OCI-LY7 (cell line): ENCODE measurements at regions not wholly inside any gene's neighbourhood (a gene's known extent, or its start where the extent isn't known, plus 50 kb on each side); places are given as distances from the start of the nearest gene placed in this dataset.

Experiments used
- BruUV-seq: library from RNA; stranded (reverse); fragments of 400-500 nt; replicated peaks from 2 replicates; lab custom pipeline; 2021; lab: Mats Ljungman, UMichigan
- CTCF ChIA-PET: fragments of 300-600 bp; sonication (Branson Sonifier 250); formaldehyde crosslinking; loops from one replicate; lab custom pipeline; 2022; ENCODE audit warnings: antibody characterized with exemption; ENCODE audit not compliant: unreplicated experiment; lab: Charles Lee
- POLR2A ChIA-PET: fragments of 300-600 bp; sonication (Branson Sonifier 250); formaldehyde crosslinking; loops from one replicate; lab custom pipeline; 2022; ENCODE audit warnings: antibody characterized with exemption; lab: Charles Lee
- DNase-seq: peaks from one replicate; pipeline ENCODE4 v3.0.0-alpha.2; 2015; ENCODE audit warnings: low spot score
- H2AFZ ChIP-seq: fragments of 200-600 bp; sonication (generic), shearing (Covaris generic); 2 replicates; pipeline ENCODE4 v1.6.1; 2014; ENCODE audit warnings: mild to moderate bottlenecking, antibody characterized with exemption, low read length, moderate library complexity
- H3K27ac ChIP-seq: fragments of 200-600 bp; sonication (generic); 2 replicates; pipeline ENCODE4 v1.5.1; 2014; ENCODE audit warnings: mixed run types, low read depth, mild to moderate bottlenecking, moderate library complexity, low read length, inconsistent platforms; ENCODE audit not compliant: poor library complexity, severe bottlenecking
- H3K36me3 ChIP-seq: fragments of 200-600 bp; sonication (generic); 2 replicates; pipeline ENCODE4 v1.6.1; 2014; ENCODE audit warnings: mild to moderate bottlenecking, antibody characterized with exemption, low read length, moderate library complexity, mixed read lengths; ENCODE audit not compliant: insufficient read depth
- H3K4me1 ChIP-seq: fragments of 200-600 bp; sonication (generic); 2 replicates; pipeline ENCODE4 v1.5.1; 2014; ENCODE audit warnings: mild to moderate bottlenecking, low read length; ENCODE audit not compliant: insufficient read depth, poor library complexity, severe bottlenecking
- H3K4me2 ChIP-seq: fragments of 200-600 bp; sonication (generic); 2 replicates; pipeline ENCODE4 v1.6.1; 2014; ENCODE audit warnings: mild to moderate bottlenecking, low read length
- H3K4me3 ChIP-seq: fragments of 200-600 bp; sonication (generic); 2 replicates; pipeline ENCODE4 v1.5.1; 2014; ENCODE audit warnings: mild to moderate bottlenecking, low read depth, low read length; ENCODE audit not compliant: poor library complexity, severe bottlenecking
- H3K79me2 ChIP-seq: fragments of 200-600 bp; sonication (generic); 2 replicates; pipeline ENCODE4 v1.6.1; 2016; ENCODE audit warnings: low read depth, mild to moderate bottlenecking, low read length, moderate library complexity, mixed read lengths; ENCODE audit not compliant: insufficient read depth
- H3K9me2 ChIP-seq: fragments of 200-600 bp; sonication (generic); 2 replicates; pipeline ENCODE4 v1.6.1; 2016; ENCODE audit warnings: mild to moderate bottlenecking, low read length, mixed read lengths; ENCODE audit not compliant: insufficient read depth
- H3K9me3 ChIP-seq: fragments of 200-600 bp; sonication (generic); 2 replicates; pipeline ENCODE4 v1.6.1; 2014; ENCODE audit warnings: mild to moderate bottlenecking, mixed run types, low read length, mixed read lengths
- H4K20me1 ChIP-seq: fragments of 200-600 bp; sonication (generic); 2 replicates; pipeline ENCODE4 v1.6.1; 2014; ENCODE audit warnings: mild to moderate bottlenecking, antibody characterized with exemption, low read length, moderate library complexity, mixed read lengths; ENCODE audit not compliant: insufficient read depth
- EZH2phosphoT487 ChIP-seq: fragments of 200-600 bp; sonication (generic); IDR thresholded peaks from 2 replicates; pipeline ENCODE4 v1.6.1; 2018; ENCODE audit warnings: low read depth, borderline replicate concordance, mild to moderate bottlenecking, mixed run types, antibody characterized with exemption, low read length, moderate library complexity, mixed read lengths
- intact Hi-C: fragments of 100-400 bp; cut with micrococcal nuclease; formaldehyde crosslinking; loops from one replicate; pipeline ENCODE4 v1.10.0; 2022; ENCODE audit not compliant: unreplicated experiment
- TF ChIP-seq, protein P1 (sequence below): fragments of 200-600 bp; sonication (generic); conservative IDR thresholded peaks from 2 replicates; pipeline ENCODE4 v1.5.1; 2014; ENCODE audit warnings: mild to moderate bottlenecking, antibody characterized with exemption, low read length, moderate library complexity, mixed read lengths

DNA sequence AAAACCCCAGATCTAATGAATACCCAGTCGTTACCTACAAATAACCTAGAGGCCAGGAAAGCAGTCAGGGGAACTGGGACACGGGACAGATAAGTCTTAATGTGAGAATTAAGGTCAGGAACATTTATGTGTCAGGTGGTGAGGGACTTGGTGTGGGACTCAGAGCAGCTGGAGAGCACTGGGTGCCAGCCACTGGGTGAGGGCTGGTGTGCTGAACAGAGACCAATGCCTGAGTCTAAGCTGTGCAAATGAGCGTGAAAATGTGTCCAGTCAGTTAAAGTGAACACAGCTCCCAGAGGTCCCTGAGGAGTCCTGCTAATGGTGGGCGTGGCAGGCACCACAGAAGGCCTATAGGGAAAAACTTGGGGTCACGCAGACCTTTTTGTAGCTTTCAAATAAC is 225.9 kb downstream of the C1D start:
- no peak for DNase-seq
- H4K20me1 ChIP-seq: no peaks in the 10 kb centered on the region
- no peak overlapping the region for H3K4me3 ChIP-seq
- H3K9me3 ChIP-seq: no peaks in the 10 kb centered on the region
- H3K4me1 ChIP-seq: no peaks in the 10 kb centered on the region
- H3K4me2 ChIP-seq: no peak overlapping the region
- ChIA-PET POLR2A (interaction anchor here (0.7 kb wide), 1 partner anchor 14 kb away, joined by 3 read pairs; no protein-coding TSS in a partner anchor), CTCF (no interaction called here)
- no peaks in the 10 kb centered on the region for H3K79me2 ChIP-seq
- H3K27ac ChIP-seq: no peak overlapping the region
- no peaks in the 10 kb centered on the region for H3K36me3 ChIP-seq
- intact Hi-C loops: no loop called here
- no peak for TF ChIP-seq EZH2phosphoT487
- TF ChIP-seq, protein P1, sequence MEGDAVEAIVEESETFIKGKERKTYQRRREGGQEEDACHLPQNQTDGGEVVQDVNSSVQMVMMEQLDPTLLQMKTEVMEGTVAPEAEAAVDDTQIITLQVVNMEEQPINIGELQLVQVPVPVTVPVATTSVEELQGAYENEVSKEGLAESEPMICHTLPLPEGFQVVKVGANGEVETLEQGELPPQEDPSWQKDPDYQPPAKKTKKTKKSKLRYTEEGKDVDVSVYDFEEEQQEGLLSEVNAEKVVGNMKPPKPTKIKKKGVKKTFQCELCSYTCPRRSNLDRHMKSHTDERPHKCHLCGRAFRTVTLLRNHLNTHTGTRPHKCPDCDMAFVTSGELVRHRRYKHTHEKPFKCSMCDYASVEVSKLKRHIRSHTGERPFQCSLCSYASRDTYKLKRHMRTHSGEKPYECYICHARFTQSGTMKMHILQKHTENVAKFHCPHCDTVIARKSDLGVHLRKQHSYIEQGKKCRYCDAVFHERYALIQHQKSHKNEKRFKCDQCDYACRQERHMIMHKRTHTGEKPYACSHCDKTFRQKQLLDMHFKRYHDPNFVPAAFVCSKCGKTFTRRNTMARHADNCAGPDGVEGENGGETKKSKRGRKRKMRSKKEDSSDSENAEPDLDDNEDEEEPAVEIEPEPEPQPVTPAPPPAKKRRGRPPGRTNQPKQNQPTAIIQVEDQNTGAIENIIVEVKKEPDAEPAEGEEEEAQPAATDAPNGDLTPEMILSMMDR: no peak
- no peak overlapping the region for H2AFZ ChIP-seq
- BruUV-seq: no TSS peak
- no peaks in the 10 kb centered on the region for H3K9me2 ChIP-seq

DNA sequence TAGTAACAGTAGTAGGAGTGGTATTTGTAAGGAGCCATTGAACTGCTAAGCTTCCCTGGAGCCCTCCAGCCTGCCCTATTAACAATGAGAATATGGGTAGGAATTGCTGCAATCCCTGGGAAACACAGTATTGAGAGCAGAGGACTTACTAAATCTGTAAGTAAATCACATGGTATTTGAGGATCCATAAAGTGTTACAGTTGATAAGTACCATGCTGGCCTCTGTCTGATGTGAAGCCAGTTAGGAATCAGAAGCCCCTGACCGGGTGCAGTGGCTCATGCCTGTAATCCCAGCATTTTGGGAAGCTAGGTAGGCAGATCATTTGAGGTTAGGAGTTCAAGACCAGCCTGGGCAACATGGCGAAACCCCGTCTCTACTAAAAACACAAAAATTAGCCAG is 224.6 kb downstream of the C1D start:
- Histone ChIP-seq H3K9me2 (no peaks in the 10 kb centered on the region), H3K9me3 (no peaks in the 10 kb centered on the region), H3K4me1 (no peaks in the 10 kb centered on the region), H3K4me3 (no peak overlapping the region), H2AFZ (no peak overlapping the region), H3K4me2 (no peak overlapping the region), H3K27ac (no peak overlapping the region), H3K36me3 (no peaks in the 10 kb centered on the region), H3K79me2 (no peaks in the 10 kb centered on the region), H4K20me1 (no peaks in the 10 kb centered on the region)
- intact Hi-C loops: no loop called here
- BruUV-seq: no TSS peak
- DNase-seq: no peak
- CTCF ChIA-PET: no interaction called here
- POLR2A ChIA-PET: no interaction called here
- TF ChIP-seq, protein P1: no peak
- TF ChIP-seq EZH2phosphoT487: no peak

DNA sequence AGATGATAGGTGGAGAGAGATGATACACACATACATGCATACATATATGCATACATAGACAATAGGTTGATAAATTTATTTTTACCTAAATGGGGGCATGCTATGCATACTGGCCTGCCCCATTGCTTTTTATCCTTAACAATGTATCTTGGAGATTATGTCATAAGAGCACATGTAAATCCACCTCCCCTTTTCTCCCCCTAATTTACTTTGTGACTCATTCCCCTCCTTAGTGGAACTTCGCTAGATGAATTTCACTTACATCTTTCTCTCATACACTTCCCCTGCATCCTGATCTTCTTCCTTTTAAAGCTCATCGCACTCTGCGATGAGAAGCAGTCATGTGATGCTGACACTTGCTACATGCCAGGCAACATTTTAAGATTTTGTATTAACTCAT is 223.6 kb downstream of the C1D start:
- ChIA-PET POLR2A (no interaction called here), CTCF (no interaction called here)
- Histone ChIP-seq H2AFZ (no peak overlapping the region), H3K4me2 (no peak overlapping the region), H3K4me1 (no peaks in the 10 kb centered on the region), H3K27ac (no peak overlapping the region), H3K9me2 (no peaks in the 10 kb centered on the region), H3K4me3 (no peak overlapping the region), H4K20me1 (no peaks in the 10 kb centered on the region), H3K36me3 (no peaks in the 10 kb centered on the region), H3K9me3 (no peaks in the 10 kb centered on the region), H3K79me2 (no peaks in the 10 kb centered on the region)
- intact Hi-C loops: no loop called here
- BruUV-seq: no TSS peak
- no peak for TF ChIP-seq EZH2phosphoT487
- TF ChIP-seq, protein P1: no peak
- no peak for DNase-seq
